NK-92 treated with Interleukin-12 subunit alpha and Interleukin-12 subunit beta, amount 100 ng/mL, for 24 hours (cell line): ENCODE measurements at regions not wholly inside any gene's neighbourhood (a gene's known extent, or its start where the extent isn't known, plus 50 kb on each side); places are given as distances from the start of the nearest gene placed in this dataset.

ENCODE experiments used
- DNase-seq: peaks from one replicate; lab custom pipeline; 2025; lab: John Stamatoyannopoulos, UW

- DNase-seq, result no peak
Observed at GRCh38 chr13:111952032-111952431, 114.9 kb upstream of the SOX1 start.

- DNase-seq, result no peak
Observed at GRCh38 chr13:111952814-111953213, 114.1 kb upstream of the SOX1 start.

- no peak for DNase-seq
Observed at GRCh38 chr13:111953546-111954178, 113.3 kb upstream of the SOX1 start.

DNA sequence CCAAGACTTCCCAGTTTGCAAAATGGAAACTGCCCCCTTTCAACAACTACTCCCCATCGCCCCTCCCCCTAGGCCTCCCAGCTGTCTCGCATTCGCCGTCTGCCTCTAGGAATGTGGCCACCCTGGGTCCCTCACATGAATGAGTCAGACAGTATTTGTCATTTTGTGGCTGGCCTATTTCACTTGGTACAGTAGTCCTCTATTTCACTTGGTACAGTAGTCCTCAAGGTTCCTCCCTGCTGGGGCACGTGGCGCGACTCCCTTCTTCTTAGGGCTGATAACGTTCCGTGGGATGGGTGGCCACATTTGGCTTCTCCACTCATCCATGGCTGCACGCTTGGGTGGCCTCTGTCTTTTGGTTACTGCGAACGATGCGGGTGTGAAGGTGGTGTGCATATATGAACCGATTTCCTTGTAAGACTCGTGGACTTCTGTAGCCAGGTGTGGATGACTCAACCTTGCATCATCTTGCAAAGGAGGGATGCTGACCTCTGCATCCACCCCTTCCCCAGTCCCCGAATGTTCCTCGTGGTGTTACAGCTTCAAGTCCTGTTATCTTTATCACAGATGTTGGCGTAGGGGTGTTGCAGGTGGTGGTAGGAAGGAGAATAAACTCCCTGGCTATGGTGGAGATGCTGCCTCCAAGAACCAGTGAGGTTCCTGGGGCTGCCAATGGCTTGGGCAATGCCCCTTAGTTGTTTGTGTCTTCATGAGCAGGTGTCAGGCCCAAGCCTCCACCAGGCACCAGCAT is 112.1 kb upstream of the SOX1 start:
- DNase-seq, result peak; percentile 69

DNA sequence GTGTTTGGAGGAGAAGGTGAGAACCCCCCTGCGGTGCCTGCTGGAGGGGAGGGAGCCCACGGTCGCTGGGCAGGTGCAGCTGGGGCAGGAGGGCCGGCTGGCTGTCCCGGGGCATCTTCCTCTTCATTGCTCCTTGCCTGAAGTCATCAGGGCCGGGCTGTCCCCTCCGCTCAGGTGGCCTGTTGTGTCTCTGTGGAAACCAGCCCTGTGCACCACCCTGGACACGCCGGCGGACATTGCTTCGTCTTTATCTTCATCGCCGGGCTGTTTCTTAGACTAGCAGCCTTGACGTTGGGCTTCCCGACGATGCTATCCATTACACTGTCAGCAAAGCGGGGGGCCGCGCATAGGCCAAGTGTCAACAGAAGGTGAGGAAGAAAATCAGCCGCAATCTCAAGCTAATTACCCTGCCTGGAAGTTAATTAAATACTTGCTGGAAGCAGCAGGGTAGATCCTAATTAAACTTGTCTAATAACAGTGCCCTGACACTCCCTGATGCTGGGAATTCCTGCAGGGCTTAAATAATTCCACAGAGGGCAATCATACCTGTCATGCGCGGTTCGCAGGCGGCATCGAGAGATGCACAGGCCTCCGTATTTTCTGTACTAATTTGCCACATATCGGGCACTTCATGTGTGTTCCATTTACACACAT is 111.4 kb upstream of the SOX1 start:
- no peak for DNase-seq

- no peak for DNase-seq
Observed at GRCh38 chr13:111956261-111957151, 110.4 kb upstream of the SOX1 start.

- DNase-seq, result no peak
Observed at GRCh38 chr13:111957913-111958450, 109.0 kb upstream of the SOX1 start.

- DNase-seq, result no peak
Observed at GRCh38 chr13:111958612-111959395, 108.1 kb upstream of the SOX1 start.

DNA sequence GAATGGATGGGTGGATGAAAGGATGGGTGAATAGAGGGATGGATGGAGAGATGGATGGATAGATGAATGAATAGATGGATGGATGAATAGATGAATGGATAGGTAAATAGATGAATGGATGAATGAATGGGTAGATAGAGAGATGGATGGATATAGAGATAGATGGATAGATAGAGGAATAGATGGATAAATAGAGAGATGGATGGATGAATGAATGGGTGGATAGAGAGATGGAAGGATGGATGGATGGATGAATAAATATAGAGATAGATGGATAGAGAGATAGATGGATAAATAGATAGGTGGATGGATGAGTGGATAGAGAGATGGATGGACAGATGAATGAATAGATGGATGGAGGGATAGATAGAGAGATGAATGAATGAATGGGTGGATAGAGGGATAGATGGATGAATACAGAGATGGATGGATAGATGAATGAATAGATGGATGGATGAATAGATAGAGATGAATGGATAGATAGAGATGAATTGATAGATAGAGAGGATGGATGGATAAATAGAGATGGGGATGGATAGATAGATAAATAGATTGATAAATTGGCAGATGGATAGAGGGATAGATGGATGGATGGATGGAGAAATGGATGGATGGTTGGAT is 106.7 kb upstream of the SOX1 start:
- DNase-seq, result no peak

DNA sequence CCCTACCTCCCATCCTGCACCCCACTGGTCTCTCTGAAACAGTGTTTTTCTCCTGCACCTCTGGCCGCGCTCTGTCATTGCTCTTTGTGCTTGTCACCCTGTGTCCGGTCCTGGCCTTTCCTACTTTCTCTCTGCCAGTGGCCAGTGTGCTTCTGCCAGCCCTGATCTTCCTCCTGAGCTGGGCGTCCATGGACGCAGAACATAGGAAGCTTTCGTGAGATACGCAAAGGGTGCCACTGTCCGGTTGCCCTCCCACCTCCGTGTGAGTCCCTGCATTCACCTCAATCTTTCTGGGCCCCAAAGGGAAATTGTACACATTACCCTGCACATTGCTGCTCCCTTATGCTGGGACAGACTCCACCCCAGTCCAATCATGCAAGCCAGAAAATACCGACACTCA is 105.7 kb upstream of the SOX1 start:
- DNase-seq, result no peak

DNA sequence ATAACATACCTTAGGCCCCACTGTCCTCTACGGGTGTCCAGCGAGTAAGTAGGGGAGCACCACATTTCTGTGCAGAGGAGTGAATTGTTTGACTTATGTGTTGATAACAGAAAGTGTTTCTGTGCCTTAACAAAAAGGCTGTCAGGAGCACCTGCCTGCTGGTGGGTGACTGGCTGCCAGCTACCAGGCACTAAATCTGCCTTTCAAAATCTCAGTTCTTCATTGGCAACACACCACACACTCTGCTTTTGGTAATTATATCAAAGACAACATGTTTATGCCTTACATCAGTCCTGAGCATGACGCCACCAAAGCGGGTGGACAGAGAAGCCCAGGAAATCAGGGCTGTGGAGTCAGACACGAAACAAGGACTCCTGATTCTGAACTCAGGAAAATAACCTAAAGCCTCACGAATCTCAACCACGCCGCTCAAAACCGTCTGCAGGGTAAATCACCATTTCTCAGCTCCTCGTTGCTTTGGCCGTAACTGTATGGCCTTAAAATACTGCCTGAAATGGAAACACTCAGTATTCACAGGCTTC is 105.2 kb upstream of the SOX1 start:
- DNase-seq, result no peak

- peak; percentile 72 for DNase-seq
Observed at GRCh38 chr13:111962431-111962891, 104.5 kb upstream of the SOX1 start.

DNA sequence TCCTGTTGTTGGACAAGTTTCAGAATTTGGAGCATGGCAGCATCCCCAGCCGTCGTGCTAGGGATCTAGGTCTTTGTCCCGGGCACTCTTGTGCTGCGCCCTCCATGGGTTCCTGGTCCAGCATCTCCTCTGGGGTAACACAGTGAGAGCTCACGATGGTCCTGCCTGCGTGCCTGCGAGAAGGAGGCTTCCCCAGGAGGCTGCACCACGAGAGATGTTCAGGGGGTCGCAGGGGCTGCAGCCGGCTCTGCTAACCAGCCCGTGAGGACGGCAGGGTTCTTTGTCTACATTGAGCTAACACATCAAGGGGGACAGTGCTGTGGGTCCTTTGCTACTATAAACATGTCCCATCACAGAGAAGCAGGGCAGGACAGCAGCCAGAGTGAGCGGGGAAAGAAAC is 103.9 kb upstream of the SOX1 start:
- DNase-seq, result no peak

GRCh38 chr13:111964411-111965035 is 102.4 kb upstream of the SOX1 start:
- DNase-seq, result no peak

- no peak for DNase-seq
Observed at GRCh38 chr13:111965466-111966214, 101.3 kb upstream of the SOX1 start.

DNA sequence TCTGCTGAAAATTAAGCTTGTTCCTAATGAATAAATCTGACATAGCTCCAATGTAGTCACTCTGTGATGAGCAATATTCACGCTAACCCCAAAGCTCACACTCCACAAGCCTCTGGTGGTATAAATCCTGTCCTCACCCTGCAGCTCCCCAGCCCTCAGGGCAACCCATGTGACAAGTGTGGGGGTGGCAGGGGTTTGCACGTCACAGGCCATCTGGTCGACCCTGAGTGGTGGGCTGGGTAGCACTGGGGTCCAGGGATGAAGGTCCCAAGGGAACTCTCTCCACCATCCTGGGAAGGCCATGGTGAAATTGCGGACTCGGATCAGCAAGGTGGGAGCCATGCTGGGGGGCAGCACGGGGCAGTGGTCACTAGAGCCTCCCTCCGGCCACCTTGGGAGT is 100.0 kb upstream of the SOX1 start:
- DNase-seq, result no peak

DNA sequence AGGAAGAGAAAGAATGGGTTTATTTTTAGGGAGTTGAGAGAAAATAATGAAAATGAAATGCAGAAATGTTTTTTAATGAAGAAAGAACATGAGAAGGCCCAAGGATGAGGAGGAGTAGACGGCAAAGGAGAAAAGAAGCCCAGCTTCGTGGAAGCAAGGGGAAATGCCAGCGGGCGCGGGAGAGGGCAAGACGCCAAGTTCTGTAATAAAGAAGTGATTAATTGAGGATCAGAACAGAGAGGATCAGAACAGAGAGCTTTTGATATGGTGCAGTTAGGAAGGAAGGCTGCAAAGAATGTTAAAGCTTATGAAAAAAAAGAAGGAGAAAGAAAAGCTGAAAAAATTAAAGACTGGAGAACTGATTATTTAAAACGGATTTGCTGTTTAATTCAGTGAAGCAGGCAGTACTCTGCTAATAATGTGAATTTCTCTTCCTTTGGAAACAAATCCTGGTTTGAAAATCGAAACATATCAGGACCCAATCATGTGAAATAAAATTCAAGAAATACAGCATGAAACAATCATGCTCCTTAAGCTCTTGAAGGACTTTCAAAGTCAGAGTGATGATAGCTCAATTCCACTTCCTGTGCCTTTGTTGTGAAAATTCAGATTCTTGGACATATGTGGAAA is 99.3 kb upstream of the SOX1 start:
- DNase-seq, result no peak

GRCh38 chr13:111968336-111969010 is 98.5 kb upstream of the SOX1 start:
- no peak for DNase-seq
